GM18868 (cell line): ENCODE measurements at regions not wholly inside any gene's neighbourhood (a gene's known extent, or its start where the extent isn't known, plus 50 kb on each side); places are given as distances from the start of the nearest gene placed in this dataset.

ENCODE experiments used
- ATAC-seq: cut with Tn5 transposase; IDR thresholded peaks from one replicate; pipeline ENCODE4 v1.9.1; 2021; ENCODE audit warnings: mild to moderate bottlenecking, moderate library complexity; ENCODE audit not compliant: unreplicated experiment

DNA sequence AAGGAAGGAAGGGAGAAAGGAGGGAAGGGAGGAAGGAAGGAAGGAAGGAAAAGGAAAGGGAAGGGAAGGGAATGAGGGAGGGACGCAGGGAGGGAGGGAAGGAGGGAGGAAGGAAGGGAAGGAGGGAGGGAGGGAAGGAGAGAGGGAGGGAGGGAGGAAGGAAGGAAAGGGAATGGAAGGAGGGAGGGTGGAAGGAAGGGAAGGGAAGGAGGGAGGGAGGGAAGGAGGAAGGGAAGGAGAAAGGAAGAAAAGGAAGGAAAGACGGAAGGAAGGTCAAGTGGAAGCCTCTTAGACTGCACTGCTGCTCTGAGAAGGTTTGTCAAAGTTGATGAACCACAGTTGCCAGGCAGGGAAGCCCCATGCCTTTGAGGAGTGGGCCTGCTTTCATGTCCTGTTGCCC, 324.3 kb upstream of the ZFP64 start:
- ATAC-seq: no peak

DNA sequence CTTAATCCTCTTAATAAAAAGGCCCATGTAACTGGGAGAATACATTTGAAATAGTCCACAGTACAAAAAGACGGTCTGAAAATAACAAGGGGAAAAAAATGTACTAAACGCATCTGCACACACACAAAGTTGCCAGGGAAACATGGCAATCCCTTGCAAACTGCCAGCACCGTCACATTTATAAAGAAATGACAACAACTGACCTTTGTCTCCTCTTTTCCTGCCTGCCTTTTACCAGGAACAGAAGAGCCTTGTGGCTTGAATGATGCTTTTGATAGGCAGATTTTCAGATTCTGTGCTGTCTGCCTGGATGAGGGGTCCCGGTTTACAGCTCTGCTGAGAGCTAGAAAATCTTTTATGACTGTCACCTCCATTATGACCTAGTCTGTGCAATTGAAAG, 308.6 kb upstream of the ZFP64 start:
- no peak for ATAC-seq

- ATAC-seq: no peak
These were observed 306.2 kb upstream of the ZFP64 start for GRCh38 chr20:52497731-52498130.

DNA sequence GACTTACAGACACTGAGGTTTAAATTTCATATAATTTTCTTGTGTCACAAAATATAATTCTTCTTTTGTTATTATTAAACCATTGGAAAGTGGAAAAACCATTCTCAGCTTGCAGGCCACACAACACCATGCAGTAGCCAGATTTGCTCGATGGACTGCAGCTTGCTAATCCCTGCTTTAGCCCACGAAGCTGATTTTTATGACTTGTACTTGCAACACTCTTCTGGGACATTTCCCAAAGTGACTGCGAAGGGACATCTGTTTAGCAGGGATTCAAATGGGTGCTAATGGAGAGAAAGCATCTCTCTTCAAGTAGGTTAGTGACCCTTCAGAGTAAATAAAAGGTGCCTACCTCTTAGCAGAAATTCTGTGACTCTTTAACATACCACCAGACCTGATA, 304.6 kb upstream of the ZFP64 start:
- no peak for ATAC-seq

GRCh38 chr20:52494244-52494643, 302.7 kb upstream of the ZFP64 start:
- no peak for ATAC-seq

DNA sequence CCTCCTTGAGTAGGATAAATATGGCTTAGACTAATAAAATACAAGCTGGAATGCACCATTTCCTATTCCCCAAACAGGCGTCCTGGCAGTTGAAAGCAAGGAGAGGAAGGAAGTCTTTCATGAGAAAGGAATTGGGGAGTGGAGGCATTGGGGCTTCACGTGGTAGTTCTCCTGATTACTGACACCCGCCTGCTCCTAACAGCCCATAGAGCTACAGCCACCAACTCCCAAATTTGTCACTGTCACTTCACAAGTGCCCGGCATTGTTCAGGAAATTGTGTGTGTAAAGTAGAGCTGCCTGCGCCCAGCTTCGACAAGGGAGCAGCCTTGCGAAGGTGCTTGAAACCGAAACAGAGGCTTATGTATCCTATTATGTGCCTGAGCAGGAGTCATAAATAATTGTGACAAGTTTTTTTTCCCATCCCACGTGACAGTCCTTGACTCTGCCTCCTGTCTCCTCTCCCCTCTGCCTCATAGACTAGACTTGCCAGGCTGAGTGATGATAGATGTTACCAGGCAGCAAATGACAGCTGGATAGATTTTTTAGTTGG, 301.7 kb upstream of the ZFP64 start:
- no peak for ATAC-seq

DNA sequence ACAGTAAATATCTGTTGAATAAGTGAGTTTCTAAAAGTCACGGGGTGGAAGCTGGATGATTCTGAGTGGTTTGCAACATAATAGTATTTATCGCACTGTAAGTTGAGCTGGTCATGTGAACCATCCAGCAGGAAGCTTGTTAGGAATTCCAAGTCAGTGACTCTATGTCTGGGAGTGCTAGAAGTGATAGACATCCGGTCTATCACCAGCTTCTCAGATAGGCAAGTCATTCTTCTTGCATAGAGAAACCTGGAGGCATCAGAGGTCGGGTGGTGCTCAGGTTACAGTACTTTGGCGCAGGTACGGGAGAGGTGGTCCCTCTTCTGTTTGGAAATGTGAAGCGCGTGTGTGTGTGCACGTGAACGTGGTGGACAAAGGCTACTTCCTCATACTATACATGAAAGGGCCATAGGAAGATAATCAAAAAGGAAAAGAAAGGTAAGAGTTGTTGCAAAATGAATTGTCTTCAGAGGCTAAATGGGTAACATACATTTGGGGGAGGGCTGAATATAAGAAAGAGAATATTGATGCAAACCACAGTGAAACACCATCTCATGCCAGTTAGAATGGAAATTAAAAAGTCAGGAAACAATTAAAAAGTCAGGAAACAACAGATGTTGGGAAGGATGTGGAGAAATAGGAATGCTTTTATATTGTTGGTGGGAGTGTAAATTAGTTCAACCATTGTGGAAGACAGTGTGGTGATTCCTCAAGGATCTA, 299.3 kb upstream of the ZFP64 start:
- ATAC-seq: no peak

DNA sequence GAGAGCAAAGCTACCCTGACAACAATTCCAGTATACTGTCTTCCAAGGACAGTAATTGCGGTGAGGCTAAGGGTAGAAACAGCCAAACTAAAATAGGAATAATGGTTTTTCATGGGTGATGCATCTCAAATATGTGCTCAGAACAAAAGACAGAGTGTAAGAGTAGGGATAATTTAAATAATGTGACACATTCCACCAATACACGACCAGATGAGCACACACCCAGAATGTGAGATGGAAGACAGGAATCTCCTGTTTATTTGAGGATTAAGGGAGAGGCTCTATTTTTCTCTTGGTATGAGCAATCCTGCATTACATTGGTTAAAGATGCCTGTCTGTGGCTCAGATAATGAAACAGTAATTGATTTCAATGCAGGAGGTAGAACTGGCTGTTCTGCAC, 292.9 kb upstream of the ZFP64 start:
- no peak for ATAC-seq

DNA sequence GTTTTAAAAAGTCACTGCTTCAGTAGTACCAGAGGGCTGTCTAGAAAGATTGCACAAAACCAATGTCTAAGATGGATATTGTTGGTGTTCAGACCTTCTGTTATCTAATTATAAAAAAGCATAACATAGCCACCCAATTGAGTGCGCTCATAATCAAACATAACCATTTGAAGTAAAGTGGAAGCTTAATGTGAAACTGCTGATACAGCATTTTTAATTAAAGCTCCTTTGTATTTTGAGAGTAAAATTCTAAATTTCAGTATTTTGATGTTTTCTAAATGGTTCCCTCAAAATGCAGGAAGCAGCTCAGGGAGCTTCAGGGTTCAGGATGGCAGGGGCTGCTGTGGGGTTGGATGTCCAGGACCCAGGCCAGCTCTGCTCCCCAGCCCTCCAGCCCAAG, 291.8 kb upstream of the ZFP64 start:
- no peak for ATAC-seq

DNA sequence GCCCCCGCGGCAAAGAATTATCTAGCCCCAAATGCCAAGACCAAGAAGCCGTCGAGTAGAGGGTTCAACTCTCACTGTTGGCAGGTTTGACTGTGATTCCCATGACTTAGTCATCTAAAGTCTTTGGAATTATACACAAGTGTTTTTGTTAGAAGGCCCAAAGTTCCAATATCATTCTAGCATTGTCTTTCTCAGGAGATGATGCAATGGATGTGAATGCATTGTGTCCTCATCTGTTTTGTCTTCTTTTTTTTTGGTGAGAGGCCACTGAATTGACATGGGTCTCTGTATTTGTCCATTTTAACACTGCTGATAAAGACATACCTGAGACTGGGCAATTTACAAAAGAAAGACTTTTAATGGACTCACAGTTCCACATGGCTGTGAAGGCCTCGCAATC, 290.5 kb upstream of the ZFP64 start:
- no peak for ATAC-seq

- ATAC-seq: no peak
These were observed 289.9 kb upstream of the ZFP64 start for GRCh38 chr20:52481443-52481842.

- no peak for ATAC-seq
These were observed 284.6 kb upstream of the ZFP64 start for GRCh38 chr20:52476074-52476750.

DNA sequence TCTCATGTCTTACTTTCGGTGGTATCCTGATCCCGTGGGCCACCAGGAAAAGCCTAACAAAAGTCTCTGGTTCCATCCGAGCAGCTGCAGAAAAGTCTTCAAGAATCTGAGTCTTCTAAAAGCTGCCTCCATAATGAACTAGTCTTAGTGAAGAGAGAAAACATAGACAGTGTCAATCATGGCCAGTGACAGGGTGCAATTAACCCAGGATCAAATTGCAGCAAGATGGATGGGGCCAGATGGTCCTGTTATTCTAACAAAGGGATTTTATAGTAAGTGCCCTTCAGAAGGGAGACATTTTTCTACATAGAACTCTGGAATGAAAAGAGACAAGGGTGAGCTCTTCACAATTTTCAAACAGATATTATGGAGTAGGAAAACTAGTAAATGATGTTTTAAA, 281.6 kb upstream of the ZFP64 start:
- ATAC-seq: no peak

DNA sequence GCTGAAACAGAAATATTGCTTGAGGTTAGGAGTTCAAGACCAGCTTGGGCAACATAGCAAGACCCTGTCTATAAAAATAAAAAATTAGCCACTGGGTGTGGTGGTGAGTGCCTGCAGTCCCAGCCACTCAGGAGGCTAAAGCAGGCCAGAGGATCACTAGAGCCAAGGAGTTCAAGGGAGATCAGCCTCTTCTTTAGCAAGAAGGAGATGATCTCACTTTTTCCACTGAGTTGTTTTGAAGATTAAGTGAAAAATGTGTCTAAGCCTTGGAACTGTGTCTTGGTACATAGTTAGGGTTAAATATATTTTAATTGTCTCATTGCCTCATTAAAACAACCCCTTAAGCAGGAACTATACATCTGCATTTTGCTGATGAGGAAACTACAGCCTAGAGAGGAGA, 279.0 kb upstream of the ZFP64 start:
- no peak for ATAC-seq

GRCh38 chr20:52469128-52469527, 277.5 kb upstream of the ZFP64 start:
- no peak for ATAC-seq

- no peak for ATAC-seq
These were observed 274.4 kb upstream of the ZFP64 start for GRCh38 chr20:52465991-52466390.

- no peak for ATAC-seq
These were observed 270.0 kb upstream of the ZFP64 start for GRCh38 chr20:52461582-52461981.

DNA sequence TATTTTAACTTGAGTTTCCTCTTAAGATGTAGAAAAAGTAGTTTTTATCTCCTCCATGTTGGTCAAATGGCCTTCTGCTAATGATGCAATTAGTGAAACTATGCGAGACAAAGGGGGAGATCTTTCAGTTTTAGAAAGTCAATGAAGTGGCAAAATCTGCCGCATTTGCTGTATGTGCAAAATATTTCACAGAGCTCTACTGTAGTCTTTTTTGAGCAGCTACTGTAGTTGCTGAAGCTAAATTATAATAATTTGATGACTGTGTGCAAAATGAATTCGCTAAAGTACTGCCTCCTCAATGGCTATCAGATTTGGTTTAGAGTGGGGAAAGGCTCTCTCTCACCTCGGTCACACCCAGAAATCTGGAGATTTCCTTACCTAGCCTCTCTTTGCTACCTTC, 267.6 kb upstream of the ZFP64 start:
- ATAC-seq: no peak

GRCh38 chr20:52457826-52458225, 266.2 kb upstream of the ZFP64 start:
- no peak for ATAC-seq

GRCh38 chr20:52454660-52455059, 263.1 kb upstream of the ZFP64 start:
- ATAC-seq: no peak

- no peak for ATAC-seq
These were observed 257.1 kb upstream of the ZFP64 start for GRCh38 chr20:52448513-52449232.

DNA sequence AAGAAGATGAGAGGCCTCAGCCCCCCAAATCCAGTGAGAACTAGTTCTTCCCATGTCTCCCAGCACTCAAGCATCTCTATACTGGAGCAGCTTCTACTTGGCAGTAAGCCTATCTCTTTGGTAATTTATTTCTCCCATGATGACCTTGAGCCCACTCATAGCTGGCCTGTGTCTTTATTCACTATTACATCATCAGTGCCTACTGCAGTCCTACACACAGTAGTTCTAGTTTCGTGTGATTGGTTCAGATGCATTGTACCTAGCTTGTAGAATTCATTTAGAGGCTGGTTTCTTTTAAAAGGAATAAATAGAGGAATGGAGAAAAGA, 255.6 kb upstream of the ZFP64 start:
- no peak for ATAC-seq
